GM12891 (cell line): ENCODE measurements at regions not wholly inside any gene's neighbourhood (a gene's known extent, or its start where the extent isn't known, plus 50 kb on each side); places are given as distances from the start of the nearest gene placed in this dataset.
A peak's percentile ranks its signal among the peaks of the same experiment; 100 is the strongest.

Experiments
- DNase-seq: peaks from one replicate; pipeline ENCODE4 v3.0.0; 2011; ENCODE audit warnings: low spot score; ENCODE audit not compliant: insufficient read length
- FAIRE-seq: peaks from 2 replicates; lab custom pipeline; 2011; peaks lifted over from hg19 to GRCh38; lab: Jason Lieb, UNC
- PAX5 ChIP-seq: IDR thresholded peaks from 2 replicates; pipeline ENCODE4 v1.6.1; 2011; ENCODE audit warnings: low read length, moderate library complexity, mild to moderate bottlenecking; ENCODE audit not compliant: insufficient read depth, severe bottlenecking
- POLR2A ChIP-seq: IDR thresholded peaks from 2 replicates; pipeline ENCODE4 v1.6.1; 2011; ENCODE audit warnings: low read depth, low read length, control low read depth
- POLR2AphosphoS5 ChIP-seq: IDR thresholded peaks from 2 replicates; pipeline ENCODE4 v1.6.1; 2011; ENCODE audit warnings: low read depth, low read length, control low read depth
- POU2F2 ChIP-seq: IDR thresholded peaks from 2 replicates; pipeline ENCODE4 v1.6.1; 2011; ENCODE audit warnings: low read depth, mild to moderate bottlenecking, control low read depth, low read length, moderate library complexity
- SPI1 ChIP-seq: IDR thresholded peaks from 2 replicates; pipeline ENCODE4 v1.6.1; 2011; ENCODE audit warnings: low read depth, low read length, control low read depth
- TAF1 ChIP-seq: IDR thresholded peaks from 2 replicates; pipeline ENCODE4 v1.6.1; 2011; ENCODE audit warnings: low read depth, low read length, control low read depth

- no peak for FAIRE-seq
- no peak for TF ChIP-seq PAX5
- no peak for TF ChIP-seq POU2F2
- no peak for TF ChIP-seq POLR2AphosphoS5
- no peak for TF ChIP-seq POLR2A
- TF ChIP-seq SPI1, result no peak
- TF ChIP-seq TAF1, result no peak
- DNase-seq, result no peak
Observed at GRCh38 chr10:31754803-31755624, 173.6 kb downstream of the ARHGAP12 start.

DNA sequence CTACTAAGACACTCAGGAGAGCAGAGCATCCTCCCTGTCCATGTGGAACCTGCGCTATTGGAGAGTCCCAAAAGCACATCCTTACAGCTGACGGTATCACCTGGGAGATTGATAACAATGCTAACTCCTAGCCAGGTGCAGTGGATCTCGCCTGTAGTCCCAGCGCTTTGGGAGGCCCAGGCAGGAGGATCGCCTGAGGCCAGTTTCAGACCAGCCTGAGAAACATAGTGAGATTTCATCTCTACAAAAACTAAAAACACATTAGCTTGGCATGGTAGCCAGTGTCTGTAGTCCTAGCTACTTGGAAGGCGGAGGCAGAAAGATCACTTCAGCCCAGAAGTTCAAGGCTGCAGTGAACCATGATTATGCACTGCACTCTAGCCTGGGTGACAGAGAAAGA lies 174.9 kb downstream of the ARHGAP12 start:
- FAIRE-seq (peak; percentile 63), DNase-seq (no peak)
- TF ChIP-seq SPI1, result no peak
- TF ChIP-seq POLR2AphosphoS5, result no peak
- no peak for TF ChIP-seq PAX5
- no peak for TF ChIP-seq TAF1
- no peak for TF ChIP-seq POLR2A
- no peak for TF ChIP-seq POU2F2

- no peak for FAIRE-seq
- TF ChIP-seq TAF1 (no peak), SPI1 (no peak), PAX5 (no peak), POLR2AphosphoS5 (no peak), POLR2A (no peak), POU2F2 (no peak)
- no peak for DNase-seq
Observed at GRCh38 chr10:31752170-31752569, 176.5 kb downstream of the ARHGAP12 start.

DNA sequence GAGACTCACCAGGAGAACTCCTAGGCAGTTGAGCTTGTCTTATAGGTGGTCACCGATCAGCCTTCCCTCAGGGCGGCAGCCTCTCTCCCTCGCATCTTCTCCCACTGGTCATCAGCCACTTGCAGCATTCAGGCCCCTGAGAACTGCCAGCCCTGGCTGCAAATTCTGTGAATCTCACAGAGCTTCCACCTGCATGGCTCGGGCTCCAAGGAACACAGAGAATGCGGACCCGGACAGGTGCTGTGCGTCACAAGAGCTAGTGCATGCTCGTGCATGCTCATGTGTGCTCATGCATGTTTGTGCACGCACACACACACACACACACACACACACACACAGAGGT lies 176.9 kb downstream of the ARHGAP12 start:
- FAIRE-seq (no peak), DNase-seq (no peak)

GRCh38 chr10:31751051-31751737 lies 177.4 kb downstream of the ARHGAP12 start:
- TF ChIP-seq POU2F2 (no peak), POLR2AphosphoS5 (no peak), POLR2A (no peak), TAF1 (no peak), PAX5 (no peak), SPI1 (no peak)
- FAIRE-seq (no peak), DNase-seq (no peak)

More for the DNA sequence above, 176.9 kb downstream of the ARHGAP12 start:
- TF ChIP-seq SPI1 (no peak), POLR2A (no peak), PAX5 (no peak), POLR2AphosphoS5 (no peak), POU2F2 (no peak), TAF1 (no peak)

DNA sequence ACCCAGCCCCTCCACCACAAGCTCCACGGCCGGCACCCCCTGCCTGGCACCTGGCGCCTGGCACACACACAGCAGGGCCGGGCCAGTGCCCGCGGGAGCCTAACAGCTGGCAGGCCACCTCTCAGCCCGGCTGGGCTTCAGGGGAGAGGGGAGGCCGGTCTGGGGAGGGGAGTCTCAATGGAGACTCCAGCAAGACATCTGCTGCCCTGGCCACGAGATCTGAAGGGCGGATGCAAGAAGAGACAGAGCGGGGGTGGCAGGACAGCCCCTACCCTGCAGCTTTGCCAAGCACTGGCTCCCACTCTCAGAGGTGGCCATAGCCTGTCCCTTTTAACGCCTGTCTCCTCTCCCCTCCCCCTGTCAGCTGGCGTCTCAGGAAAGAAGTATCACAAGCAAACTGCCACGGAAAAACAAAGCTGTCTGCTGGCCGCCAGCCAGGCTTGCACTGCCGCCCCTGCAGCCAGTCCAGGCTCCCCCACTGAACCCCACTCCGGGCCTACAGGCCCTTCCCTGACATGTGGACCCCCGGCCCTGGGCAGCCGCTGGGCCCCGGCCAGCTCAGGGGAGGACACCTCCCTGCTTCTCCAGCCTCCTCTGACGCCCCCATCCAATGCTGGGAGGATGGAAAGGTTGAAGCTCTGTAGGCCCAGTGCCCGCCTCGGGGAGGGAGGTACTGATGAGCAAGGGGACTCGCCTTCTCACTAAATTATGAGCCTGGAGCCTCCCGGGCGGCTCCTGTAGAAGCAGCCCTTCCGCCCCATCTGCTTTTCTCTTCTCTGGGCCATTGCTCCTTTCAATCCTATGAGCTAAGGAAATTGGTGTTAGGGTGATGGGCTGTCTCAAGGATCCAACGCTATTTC lies 178.4 kb downstream of the ARHGAP12 start:
- TF ChIP-seq POLR2A (no peak), POLR2AphosphoS5 (no peak), TAF1 (no peak), POU2F2 (no peak), PAX5 (no peak), SPI1 (no peak)
- FAIRE-seq (no peak), DNase-seq (no peak)

GRCh38 chr10:31749301-31749700 lies 179.3 kb downstream of the ARHGAP12 start:
- no peak for TF ChIP-seq TAF1
- TF ChIP-seq POU2F2, result no peak
- no peak for TF ChIP-seq POLR2A
- no peak for TF ChIP-seq POLR2AphosphoS5
- TF ChIP-seq SPI1, result no peak
- TF ChIP-seq PAX5, result no peak
- FAIRE-seq (no peak), DNase-seq (no peak)

DNA sequence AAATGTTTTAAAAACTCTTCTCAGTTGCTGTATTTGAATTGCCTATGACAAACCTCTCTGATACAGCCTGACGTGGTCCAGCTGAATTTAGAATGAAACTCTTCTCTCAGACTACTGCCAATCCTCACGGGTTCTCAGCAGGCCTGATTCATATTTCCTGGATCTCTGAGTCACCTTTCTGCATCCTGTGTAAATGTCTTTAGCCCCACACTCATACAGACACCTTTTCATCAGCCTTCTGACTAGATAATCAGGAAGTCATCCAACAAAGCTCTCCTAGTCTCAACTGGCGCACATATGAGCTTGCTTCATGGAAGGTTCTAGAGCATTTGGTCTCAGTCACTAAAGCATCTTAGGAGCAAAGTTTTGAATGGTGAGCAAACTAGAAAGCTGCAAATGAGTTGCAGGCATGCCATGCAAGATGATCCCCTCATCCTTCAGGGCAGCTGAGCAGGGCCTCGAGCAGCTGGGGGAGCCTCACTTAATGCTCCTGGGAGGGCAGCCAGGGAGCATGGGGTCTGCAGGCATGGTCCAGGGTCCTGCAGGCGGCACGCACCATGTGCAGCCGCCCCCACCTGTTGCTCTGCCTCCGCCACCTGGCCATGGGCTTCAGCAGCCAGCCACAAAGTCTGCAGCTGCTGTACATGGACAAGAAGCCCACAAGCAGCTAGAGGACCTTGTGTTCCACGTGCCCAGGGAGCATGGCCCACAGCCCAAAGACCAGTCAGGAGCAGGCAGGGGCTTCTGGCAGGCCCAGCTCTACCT lies 182.8 kb downstream of the ARHGAP12 start:
- TF ChIP-seq POLR2A, result no peak
- TF ChIP-seq POLR2AphosphoS5, result no peak
- TF ChIP-seq POU2F2, result no peak
- no peak for TF ChIP-seq TAF1
- TF ChIP-seq PAX5, result no peak
- TF ChIP-seq SPI1, result no peak
- FAIRE-seq (no peak), DNase-seq (no peak)
